Tibial nerve (tissue), 4 donors: ENCODE measurements at regions not wholly inside any gene's neighbourhood (a gene's known extent, or its start where the extent isn't known, plus 50 kb on each side); places are given as distances from the start of the nearest gene placed in this dataset.

Source experiments
- DNase-seq, 2 donors: peaks; one replicate each; pipeline ENCODE4 v3.0.0-alpha.2; 2019; ENCODE audit warnings: low spot score in 2 of 2
- H3K27ac ChIP-seq, 4 donors: fragments of 200-600 bp; sonication (generic) in 3 of 4; one replicate each; pipeline ENCODE4 v1.5.1; 2017 to 2019; ENCODE audit warnings: mild to moderate bottlenecking in 1 of 4
- H3K27me3 ChIP-seq, 2 donors: fragments of 200-600 bp; sonication (generic) in 1 of 2; one replicate each; pipeline versions ENCODE4 v1.5.1 to v1.6.0; 2017 to 2019
- H3K36me3 ChIP-seq, 3 donors: fragments of 200-600 bp; sonication (generic); one replicate each; pipeline ENCODE4 v1.5.1; 2018 to 2019
- H3K4me1 ChIP-seq, 4 donors: fragments of 200-600 bp; sonication (generic) in 3 of 4; one replicate each; pipeline ENCODE4 v1.5.1; 2017 to 2019
- H3K4me3 ChIP-seq, 4 donors: fragments of 200-600 bp; sonication (generic) in 3 of 4; one replicate each; pipeline ENCODE4 v1.5.1; 2017 to 2019; ENCODE audit warnings: mild to moderate bottlenecking in 1 of 4, moderate library complexity in 1 of 4
- H3K9me3 ChIP-seq, 4 donors: fragments of 200-600 bp; sonication (generic) in 3 of 4; one replicate each; pipeline ENCODE4 v1.5.1; 2017 to 2019
- CTCF ChIP-seq, 5 experiments: fragments of 200-600 bp in 3 of 5; fragments of 450-650 bp in 2 of 5; sonication (generic) in 3 of 5; IDR thresholded peaks; one replicate each; pipeline ENCODE4 v1.5.1; 2016 to 2019; ENCODE audit warnings: antibody characterized with exemption in 5 of 5, mild to moderate bottlenecking in 3 of 5, moderate library complexity in 2 of 5
- EP300 ChIP-seq, 2 donors: sonication (generic); formaldehyde crosslinking; IDR thresholded peaks; one replicate each; pipeline ENCODE4 v1.6.1; 2017; ENCODE audit warnings: antibody characterized with exemption in 2 of 2, mild to moderate bottlenecking in 1 of 2
- POLR2A ChIP-seq, 2 donors: fragments of 450-650 bp; IDR thresholded peaks; one replicate each; pipeline ENCODE4 v1.6.1; 2017; ENCODE audit warnings: antibody characterized with exemption in 2 of 2, mild to moderate bottlenecking in 2 of 2, moderate library complexity in 2 of 2
- WGBS, 2 donors: methylation state at CpG; one replicate each; pipeline ENCODE4 v1.1.5; 2018; 5-methylcytosine and 5-hydroxymethylcytosine counted together

GRCh38 chr13:75049735-75050335 lies 432.1 kb downstream of the TBC1D4 start:
- DNase-seq, result no peak
- H3K36me3 ChIP-seq, result no peaks in the 10 kb centered on the region
- H3K27ac ChIP-seq, result no peak overlapping the region
- WGBS, 2 donors, result 83% methylated on average over 3 of the region's 3 CpGs
- TF ChIP-seq POLR2A (IDR thresholded peaks at IDR 0.05), result no peak
- no peak for TF ChIP-seq CTCF (IDR thresholded peaks at IDR 0.05)
- no peak for TF ChIP-seq EP300 (IDR thresholded peaks at IDR 0.05)
- H3K27me3 ChIP-seq, result no peaks in the 10 kb centered on the region
- no peaks in the 10 kb centered on the region for H3K9me3 ChIP-seq
- H3K4me1 ChIP-seq, result no peaks in the 10 kb centered on the region
- no peak overlapping the region for H3K4me3 ChIP-seq

DNA sequence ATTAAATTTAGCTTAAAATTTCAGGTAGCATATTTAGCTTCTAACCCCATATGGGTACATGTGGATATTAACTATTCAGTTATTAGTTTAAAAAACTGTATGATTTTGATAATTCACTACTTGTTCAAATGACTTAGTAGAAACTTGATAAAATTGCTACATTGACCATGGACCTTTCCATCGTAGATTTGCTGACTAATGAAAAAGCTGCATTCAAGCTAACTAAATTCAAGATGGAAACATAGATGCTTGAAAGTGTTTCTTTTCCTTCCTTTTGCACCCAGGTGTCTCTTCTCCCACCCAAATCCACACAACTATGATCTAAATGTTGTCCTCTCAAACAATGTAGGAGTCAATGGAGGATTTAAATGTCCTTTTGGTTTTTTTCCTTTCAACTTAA lies 439.2 kb downstream of the TBC1D4 start:
- no peak for DNase-seq
- Histone ChIP-seq H3K4me1 (no peaks in the 10 kb centered on the region), H3K4me3 (no peak overlapping the region), H3K27ac (no peak overlapping the region), H3K27me3 (no peaks in the 10 kb centered on the region), H3K36me3 (no peaks in the 10 kb centered on the region), H3K9me3 (no peaks in the 10 kb centered on the region)
- TF ChIP-seq POLR2A (IDR thresholded peaks at IDR 0.05) (no peak), CTCF (IDR thresholded peaks at IDR 0.05) (no peak), EP300 (IDR thresholded peaks at IDR 0.05) (no peak)
- 85 to 88% methylated on average over 1 of the region's 1 CpG for WGBS, 2 donors

DNA sequence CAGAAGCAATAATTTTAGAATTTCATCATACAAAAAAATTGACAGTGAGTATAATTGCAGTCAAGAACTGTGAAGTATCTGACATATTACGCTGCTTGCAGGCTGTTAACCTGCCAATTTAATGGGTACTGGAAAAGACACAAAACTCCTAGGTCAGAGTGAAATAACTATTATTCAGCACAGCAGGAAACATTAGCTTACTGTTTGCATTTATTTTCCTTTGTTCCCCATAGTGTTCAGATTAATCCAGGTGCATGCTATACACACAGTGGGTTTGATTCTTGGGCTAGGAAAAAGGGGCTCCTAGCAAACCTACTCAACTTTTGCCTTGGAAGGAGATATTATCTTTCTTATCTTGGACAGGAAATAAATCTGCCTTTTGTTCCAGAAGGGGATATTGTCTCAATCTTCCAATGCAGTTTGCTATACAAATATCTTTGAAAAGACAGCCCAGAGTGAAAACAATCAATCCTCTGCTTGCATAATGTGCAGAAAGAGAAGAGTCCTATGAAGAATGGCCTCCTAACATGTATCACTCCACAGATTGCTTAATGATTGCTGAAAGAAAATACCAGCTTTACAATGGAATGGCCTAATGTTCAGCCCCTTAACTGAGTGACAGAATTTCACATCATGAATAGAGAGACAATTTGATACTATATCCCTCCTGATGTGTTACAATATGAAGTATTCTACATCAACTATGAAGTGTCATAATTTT lies 443.4 kb downstream of the TBC1D4 start:
- WGBS, 2 donors, result 83 to 97% methylated on average over 1 of the region's 1 CpG
- TF ChIP-seq CTCF (IDR thresholded peaks at IDR 0.05), result no peak
- TF ChIP-seq EP300 (IDR thresholded peaks at IDR 0.05), result no peak
- TF ChIP-seq POLR2A (IDR thresholded peaks at IDR 0.05), result no peak
- Histone ChIP-seq H3K4me3 (no peak overlapping the region), H3K4me1 (no peaks in the 10 kb centered on the region), H3K9me3 (peaks cover 0 to 28% (median 3%) of the 10 kb centered on the region in 4 donors), H3K36me3 (no peaks in the 10 kb centered on the region), H3K27ac (no peak overlapping the region), H3K27me3 (no peaks in the 10 kb centered on the region)
- DNase-seq, result no peak

- no peaks in the 10 kb centered on the region for H3K27me3 ChIP-seq
- H3K4me3 ChIP-seq, result no peak overlapping the region
- H3K9me3 ChIP-seq, result peaks cover 0 to 5% (median 0%) of the 10 kb centered on the region in 4 donors
- no peak for TF ChIP-seq EP300 (IDR thresholded peaks at IDR 0.05)
- TF ChIP-seq POLR2A (IDR thresholded peaks at IDR 0.05), result no peak
- no peak for TF ChIP-seq CTCF (IDR thresholded peaks at IDR 0.05)
- H3K27ac ChIP-seq, result no peak overlapping the region
- no peaks in the 10 kb centered on the region for H3K36me3 ChIP-seq
- H3K4me1 ChIP-seq, result no peaks in the 10 kb centered on the region
- no peak for DNase-seq
- WGBS, 2 donors, result 28 to 31% methylated on average over 2 of the region's 2 CpGs
These were observed 456.0 kb downstream of the TBC1D4 start for GRCh38 chr13:75025956-75026355.

DNA sequence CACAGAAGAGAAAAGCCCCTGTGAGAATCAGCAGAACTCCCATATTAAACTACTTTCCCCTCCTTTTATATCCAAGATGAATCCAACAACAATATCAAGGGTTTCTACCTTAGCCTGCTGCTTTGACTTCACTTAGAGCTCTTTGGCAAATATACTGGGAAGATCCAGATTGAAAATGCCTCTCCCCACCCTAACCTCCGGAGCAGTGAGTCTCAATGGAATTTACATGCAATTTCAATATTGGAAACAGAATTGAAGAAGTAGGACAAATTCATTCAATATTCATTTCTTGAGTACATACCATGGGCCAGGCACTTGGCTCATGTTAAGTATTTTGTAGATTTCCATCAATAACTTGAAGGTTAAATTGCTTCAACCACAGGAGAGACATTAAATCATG lies 457.4 kb downstream of the TBC1D4 start:
- no peak for TF ChIP-seq CTCF (IDR thresholded peaks at IDR 0.05)
- no peak for TF ChIP-seq EP300 (IDR thresholded peaks at IDR 0.05)
- TF ChIP-seq POLR2A (IDR thresholded peaks at IDR 0.05), result no peak
- DNase-seq, result no peak
- WGBS, 2 donors, result 71 to 79% methylated on average over 1 of the region's 1 CpG
- Histone ChIP-seq H3K36me3 (no peaks in the 10 kb centered on the region), H3K4me3 (no peak overlapping the region), H3K27me3 (no peaks in the 10 kb centered on the region), H3K9me3 (peaks cover 0 to 5% (median 0%) of the 10 kb centered on the region in 4 donors), H3K27ac (no peak overlapping the region), H3K4me1 (no peaks in the 10 kb centered on the region)
